ENCODE measurements at regions not wholly inside any gene's neighbourhood (a gene's known extent, or its start where the extent isn't known, plus 50 kb on each side); places are given as distances from the start of the nearest gene placed in this dataset.

DNA sequence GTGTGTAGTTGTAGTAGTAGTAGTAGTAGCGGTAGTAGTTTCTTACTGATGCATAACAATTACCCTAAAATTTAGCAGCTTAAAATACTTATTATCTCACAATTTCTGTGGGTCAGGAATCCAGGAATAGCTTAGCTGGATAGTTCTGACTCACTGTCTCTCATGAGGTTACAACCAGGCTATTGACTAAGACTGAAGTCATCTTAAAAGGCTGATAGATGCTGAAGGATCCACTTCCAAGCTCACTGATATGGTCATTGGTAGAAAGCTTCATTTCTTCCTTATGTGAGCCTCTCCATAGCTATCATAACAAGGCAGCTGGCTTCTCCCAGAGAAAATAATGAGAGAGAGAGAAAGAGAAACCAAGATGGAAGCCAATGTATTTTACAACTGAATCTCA lies 147.5 kb upstream of the FBXL17 start:
- TF ChIP-seq, protein P1, sequence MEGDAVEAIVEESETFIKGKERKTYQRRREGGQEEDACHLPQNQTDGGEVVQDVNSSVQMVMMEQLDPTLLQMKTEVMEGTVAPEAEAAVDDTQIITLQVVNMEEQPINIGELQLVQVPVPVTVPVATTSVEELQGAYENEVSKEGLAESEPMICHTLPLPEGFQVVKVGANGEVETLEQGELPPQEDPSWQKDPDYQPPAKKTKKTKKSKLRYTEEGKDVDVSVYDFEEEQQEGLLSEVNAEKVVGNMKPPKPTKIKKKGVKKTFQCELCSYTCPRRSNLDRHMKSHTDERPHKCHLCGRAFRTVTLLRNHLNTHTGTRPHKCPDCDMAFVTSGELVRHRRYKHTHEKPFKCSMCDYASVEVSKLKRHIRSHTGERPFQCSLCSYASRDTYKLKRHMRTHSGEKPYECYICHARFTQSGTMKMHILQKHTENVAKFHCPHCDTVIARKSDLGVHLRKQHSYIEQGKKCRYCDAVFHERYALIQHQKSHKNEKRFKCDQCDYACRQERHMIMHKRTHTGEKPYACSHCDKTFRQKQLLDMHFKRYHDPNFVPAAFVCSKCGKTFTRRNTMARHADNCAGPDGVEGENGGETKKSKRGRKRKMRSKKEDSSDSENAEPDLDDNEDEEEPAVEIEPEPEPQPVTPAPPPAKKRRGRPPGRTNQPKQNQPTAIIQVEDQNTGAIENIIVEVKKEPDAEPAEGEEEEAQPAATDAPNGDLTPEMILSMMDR (IDR thresholded peaks at IDR 0.05; ENCODE audit: low read depth, low read length, poor library complexity, severe bottlenecking), result no peak
- TF ChIP-seq EZH2phosphoT487 (IDR thresholded peaks at IDR 0.05; ENCODE audit: borderline replicate concordance, low read length), result no peak

Data from DOHH2 (cell line).